Stimulated activated CD4-positive, alpha-beta T cell treated with anti-CD3 and anti-CD28 coated beads, Interleukin-1b, Interleukin-23, amount 100 ng/mL, for 24 hours (primary cell): ENCODE measurements at regions not wholly inside any gene's neighbourhood (a gene's known extent, or its start where the extent isn't known, plus 50 kb on each side); places are given as distances from the start of the nearest gene placed in this dataset.

Experiments used
- DNase-seq, 4 experiments: peaks; one replicate each; pipeline ENCODE4 v3.0.0-alpha.2; 2020; ENCODE audit warnings: low read depth in 4 of 4, low spot score in 1 of 4

DNA sequence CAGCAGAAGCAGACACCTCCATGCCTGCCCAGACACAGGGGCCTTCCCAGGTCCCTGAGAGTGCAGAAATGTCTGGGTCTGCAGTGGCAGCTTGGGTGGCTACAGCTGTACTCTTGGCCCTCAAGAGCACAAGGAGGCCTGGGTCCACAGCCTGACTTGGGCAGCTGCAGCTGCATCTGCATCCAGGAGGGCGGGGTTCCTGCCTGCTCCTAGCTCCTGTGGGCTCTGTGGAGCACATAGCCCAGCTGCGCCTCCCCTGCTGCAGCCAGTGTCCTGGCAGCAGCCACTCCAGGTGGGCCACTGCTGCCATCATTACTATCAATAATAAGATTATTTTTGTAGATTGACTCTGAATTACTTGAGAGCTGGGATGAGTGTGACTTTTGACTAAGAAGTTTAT, 162.0 kb upstream of the PTCH1 start:
- no peak for DNase-seq

DNA sequence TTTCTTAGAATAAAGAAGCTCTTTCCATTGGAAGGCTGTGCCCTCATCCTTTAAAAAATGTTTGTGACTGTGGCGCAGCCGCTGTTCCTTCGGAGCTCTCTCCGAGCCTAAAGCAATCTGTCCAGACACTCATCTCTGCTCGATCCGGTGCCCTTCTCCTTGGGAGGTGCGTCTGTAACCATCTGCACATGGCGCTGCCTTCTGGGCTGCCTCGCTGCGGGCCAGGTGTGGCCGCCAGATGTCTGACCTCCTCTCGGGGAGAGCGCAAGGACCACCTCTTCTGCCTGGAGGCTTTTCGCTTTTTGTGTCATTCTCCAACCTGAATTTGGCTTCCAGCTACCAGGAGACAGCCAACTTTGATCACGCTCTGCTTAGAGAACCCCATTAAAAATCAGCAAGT, 153.4 kb upstream of the PTCH1 start:
- no peak for DNase-seq

DNA sequence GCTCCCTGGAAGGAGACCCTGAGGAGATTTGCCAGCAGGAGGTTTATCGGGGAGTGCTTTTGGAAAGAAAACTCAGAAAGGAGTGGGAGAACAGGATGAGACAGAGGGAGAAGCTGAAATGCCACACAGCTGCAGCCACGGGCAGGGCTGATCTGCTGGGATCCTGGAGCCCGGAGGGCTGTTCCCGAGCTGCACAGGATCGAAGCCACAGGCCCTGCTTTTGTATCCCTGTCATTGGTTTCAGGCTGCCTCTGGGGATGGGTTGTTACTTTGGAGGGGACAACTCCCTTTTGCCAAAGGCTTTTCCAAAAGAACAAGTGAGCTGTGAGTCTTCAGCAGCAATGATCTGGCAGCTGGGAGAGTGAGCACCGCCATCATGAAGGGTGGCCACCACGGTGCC, 152.5 kb upstream of the PTCH1 start:
- DNase-seq, result no peak

DNA sequence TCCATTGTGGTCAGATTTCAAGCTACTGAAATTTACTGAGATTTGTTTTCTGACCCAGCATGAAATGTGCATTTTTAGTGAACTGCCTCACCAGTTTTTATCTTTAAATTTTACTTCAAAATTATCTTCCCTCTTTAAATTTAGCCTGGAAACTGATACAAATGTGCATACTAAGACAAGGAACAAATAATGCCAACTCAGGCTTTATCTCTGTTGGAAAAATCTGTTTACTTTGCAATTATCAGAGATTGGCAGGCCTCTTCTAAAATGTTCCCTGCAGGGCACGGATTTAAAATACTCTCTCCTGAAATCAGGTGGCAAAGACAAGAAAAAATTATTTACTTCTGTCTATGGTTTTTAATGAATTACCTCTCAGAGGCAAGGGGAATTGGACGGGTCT, 151.0 kb upstream of the PTCH1 start:
- no peak for DNase-seq

DNA sequence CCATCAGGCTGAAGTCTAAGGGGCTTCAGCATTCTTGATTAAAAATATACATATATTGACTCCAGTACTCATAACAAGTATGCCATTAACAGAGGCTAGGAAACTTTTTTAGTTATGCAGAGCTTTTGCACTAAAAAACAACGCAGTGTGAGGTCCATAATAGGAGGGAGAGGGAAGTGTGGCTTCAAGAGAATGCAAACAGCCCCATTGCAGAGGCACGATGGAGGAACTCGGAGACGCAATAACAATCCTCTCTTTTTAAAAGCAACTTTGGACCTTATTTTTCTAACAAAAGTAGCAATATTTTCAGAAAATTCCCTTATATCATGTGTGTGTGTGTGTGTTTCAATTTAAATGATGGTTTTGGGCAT, 150.0 kb upstream of the PTCH1 start:
- no peak for DNase-seq

DNA sequence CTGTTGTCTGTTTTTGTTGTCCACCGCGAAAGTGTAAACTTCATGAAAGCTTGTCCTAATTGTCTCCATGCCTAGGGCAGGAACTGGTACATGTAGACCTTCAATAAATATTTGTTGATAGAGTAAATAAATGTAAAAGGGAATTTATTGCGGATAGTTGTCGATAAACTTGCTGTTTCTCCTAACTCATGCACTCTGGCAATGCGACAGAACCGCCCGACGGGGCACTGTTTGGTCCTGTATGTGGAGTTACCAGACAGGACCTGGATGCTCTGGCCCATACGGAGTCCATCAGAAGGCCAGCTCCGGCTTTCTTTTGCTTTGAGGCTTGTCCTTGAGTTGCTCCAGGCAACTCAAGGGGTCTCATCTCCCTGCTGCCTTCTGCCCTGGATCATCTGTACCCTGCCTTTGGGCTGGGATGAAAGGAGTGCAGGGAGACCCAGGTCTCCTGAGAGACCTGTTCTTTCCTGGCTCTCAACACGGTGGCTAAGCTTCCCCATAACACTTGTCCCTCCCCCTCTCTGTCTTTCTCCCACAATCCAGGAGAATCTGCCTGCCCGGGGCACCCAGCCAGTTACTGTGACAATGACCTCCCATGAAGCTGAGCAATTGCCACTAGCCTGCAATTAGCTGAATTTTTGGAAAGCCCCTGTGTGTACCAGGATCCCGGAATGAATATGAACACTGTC, 149.5 kb upstream of the PTCH1 start:
- no peak for DNase-seq

DNA sequence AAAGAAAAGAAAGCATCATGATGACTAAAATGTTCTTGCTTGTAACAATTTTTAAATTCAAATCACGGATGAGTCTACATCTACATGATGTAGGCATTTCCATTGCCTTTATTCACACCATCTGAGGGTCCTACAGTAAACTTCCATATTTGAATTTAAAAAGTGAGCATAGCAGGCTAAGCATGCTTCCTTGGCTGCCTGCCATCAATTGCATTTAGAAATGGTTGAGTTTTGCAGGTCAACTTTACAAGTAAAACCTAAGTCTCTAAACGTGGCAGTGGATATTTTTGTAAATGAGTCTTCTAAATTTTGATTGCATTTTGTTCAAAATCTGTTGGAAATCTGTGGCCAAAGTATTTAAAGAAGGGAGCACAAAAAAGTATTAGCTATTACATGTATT, 136.5 kb upstream of the PTCH1 start:
- no peak for DNase-seq

DNA sequence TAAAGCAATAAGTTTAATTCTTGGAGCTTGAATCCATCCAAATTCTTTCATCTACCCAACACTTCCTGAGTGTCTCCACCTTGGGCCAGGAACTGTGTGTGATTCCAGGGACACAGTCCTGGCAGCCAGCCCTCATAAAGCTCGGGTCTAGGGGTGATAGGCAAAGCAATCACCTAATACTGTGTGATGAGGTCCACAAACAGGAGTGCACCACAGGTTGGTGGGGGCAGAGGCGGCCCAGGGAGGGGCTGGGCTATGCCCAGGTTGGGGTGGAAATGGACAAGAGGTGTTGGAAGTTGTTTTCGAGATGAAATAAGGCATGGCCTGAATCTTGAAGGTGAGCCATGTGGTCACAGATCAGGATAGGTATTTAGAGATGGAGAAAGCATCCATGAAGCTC, 133.9 kb upstream of the PTCH1 start:
- DNase-seq, result no peak

DNA sequence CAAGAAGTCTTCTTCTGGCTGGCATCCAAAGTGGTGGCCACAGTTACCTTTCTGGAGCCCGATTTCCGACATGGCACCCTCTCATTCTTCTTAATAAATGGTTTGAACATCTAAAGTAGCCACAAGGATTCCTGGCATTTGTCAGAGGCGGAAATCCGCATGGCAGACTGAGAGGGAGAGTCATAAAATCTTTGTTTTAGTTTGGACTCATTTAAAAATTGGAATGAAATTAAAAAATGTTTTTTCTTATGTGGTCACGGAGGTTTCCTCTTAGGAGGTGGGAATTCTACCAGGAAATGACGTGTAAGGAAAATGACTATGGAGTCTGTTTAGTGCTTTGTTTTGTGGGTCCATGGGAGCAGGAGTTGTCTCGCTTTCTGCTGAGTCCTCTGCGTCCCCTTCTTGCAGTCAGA, 133.0 kb upstream of the PTCH1 start:
- no peak for DNase-seq

DNA sequence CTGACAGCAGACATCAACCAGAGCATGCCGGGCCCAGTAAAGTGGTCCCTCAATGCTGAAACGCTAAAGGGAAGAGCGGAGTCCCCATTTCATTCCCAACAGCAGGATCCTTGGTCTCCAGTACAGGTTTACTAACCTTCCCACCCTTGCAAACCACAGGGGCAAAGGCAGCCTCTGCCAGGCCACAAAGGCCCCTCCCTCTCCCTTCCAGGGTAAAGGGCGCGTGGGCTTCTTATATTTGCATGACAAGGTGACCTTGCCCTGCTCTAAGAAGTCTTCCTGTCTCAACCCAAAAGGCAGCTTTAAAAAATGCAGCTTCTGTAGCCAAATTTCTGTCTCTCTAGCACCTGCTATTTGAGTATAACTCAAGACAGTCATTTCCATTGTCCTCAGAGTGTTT, 131.5 kb upstream of the PTCH1 start:
- DNase-seq, result no peak

DNA sequence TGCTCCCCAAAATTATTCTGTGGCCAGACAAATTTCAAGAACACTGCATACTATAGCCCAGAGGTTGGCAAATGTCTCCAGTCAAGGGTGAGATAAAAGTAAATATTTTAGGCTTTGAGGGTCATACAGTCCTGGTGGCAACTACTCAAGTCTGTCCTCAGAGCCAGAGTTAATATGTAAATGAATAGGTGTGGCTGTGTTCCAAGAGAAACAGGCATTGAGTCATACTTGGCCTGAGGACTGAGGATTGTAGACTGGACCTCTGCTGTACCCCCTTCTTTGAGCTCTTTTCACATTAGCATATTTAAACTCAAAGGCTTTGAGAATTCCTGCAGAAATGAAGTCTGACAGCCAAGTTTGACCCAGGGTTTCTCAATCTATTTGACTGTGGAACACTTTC, 129.2 kb upstream of the PTCH1 start:
- DNase-seq, result no peak

DNA sequence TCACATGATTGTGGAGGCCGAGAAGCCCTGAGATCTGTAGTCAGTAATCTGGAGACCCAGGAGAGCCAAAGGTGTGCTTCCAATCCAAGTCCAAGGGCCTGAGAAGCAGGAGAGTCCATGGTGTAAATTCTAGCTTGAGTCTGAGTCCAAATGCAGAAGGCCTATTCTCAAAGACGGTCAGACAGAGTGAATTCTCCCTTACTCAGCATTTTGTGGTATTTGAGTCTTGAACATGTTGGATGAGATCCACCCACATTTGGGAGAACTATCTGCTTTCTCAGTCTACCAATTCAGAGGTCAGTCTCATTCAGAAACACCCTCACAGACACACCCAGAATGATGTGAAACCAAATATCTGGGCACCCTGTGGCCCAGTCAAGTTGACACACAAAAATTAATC, 128.8 kb upstream of the PTCH1 start:
- DNase-seq, result no peak

DNA sequence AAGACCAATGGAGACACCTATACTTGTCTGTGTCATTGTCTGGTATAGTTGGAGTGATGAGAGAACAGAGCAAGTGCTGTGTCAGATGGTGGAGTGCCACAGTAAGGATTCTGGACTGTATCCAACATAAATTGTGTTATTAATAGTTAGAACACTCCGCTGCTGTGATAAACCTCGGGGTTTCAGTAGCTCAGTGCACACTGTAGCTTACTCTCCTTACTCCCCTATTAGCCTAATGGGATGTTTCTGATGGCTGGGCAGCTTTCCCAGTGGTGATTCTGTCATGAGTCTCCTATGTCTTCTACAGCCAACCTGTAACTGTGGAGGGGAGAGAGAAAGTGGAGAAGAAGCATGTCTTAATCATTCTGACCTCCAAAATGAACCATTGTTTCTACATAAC, 127.6 kb upstream of the PTCH1 start:
- no peak for DNase-seq

DNA sequence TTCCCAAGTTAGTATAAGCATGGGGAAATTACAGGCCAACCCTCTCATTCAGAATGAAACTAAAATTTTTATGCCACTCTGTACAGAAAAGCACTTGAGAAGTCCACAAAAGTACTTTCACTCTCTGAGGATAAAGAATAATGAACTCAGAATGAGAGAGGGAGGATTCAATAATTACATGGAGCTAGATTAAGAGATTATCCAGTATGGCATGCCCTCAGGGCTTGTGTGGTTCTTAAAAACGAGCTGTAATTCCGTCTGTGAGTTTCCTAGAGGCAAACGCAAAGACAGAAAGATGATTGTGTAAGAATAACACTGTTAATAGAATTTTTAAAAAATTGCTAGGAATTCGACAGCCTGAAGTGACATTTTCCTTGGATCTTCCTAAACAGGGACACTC, 126.8 kb upstream of the PTCH1 start:
- no peak for DNase-seq

DNA sequence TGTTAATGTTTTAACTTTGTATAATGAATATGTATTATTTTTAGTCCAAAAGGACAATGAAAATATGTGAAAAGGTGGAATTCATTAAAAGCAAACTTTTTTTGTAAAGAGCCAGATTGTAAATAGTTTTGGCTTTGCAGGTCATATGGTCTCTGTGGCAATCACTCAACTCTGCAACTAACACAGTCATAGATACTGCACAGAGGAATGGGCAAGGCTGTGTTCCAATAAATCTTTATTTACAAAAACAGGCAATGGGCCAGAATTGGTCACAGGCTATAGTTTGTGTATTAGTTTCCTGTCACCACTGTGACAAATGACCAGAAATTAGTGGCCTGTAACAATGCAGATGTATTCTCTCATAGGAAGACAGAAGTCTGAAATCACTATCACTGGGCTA, 125.4 kb upstream of the PTCH1 start:
- no peak for DNase-seq

DNA sequence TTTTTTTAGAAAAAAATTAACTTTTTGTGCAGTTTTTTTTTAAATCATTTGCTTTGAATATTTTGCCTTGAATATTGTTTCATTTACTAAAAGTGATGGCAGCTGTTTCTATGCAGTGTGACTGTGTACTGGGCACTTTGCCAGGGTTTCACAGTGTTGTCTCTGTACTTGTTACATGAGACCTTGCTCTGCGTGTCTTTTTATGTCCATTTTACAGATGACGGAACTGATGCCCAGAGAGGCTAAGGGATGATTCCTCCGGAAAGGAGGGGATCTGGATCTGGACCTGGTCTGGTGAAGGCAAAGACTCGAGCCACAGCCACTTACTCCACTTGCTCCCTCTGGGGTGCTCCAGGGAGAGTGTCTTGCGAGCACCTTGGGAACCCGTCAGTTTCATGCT, 124.8 kb upstream of the PTCH1 start:
- DNase-seq, result no peak

DNA sequence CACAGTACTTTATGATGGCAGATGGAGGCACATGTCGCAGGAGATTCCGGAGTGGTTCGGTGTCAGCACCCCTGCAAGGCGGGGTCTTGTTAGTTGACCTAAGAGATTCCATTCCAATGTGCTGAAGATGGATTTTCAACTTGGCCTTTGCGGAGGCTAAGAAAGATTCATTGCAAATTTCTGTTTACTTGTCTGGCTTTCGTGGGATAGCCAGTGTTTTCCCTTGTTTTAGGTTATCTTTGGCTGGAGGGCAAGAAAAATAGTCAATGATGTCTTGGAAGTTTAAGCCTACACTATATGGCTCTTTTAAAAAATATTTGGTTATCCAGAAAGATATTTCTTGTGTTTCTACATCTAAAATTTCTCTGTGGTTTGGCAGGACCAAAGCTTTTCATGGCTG, 123.6 kb upstream of the PTCH1 start:
- no peak for DNase-seq

DNA sequence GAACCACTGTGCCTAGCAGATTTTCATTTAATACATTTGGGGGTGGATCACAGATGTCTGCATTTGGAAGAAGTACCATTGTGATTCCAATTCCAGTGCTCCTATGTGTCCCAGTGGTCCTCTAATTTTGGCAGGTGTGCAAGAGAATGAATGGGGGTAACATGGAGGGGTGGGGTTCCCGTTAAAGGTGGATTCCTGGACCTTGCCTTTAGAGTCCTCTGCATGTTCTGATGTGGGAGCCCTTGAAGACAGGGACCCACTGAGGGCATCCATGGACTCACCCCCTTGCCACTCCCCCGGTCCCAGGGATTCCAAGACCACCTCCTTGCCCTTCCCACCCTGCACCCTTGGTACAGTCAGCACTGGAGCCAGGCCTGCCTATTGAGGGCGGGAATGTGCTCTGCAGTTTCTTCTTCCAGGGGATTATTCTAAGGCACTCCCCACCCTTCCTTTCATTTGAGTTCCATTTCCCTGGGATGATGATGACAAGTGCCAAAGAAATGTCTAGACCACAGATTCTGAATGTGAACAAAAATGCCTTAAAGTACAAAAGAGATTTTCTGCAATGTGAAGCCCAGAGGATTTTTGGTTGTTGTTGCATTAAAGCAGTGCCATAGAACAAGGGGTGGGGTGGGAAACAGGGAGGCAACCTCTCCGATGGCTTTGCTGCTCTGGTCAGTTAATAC, 119.4 kb upstream of the PTCH1 start:
- no peak for DNase-seq

DNA sequence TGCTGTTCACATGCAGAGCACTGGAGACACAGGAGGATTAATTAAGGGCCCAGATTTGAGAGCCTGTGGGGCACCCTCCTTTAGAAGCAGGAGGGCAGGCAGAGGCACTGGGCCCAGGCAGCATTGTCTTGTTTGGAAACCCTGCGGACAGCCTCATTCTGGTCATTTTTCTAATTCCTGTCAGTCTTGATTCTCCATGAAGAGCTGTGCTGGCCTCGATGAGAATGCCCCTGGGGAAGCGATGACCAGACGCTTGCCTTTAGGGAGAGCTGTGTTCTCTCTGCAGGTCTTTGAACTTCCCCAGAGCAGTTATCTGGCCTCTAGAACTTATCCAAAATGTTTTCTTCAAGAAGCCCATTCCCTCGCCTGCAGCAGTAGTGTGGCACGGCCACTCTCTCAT, 117.8 kb upstream of the PTCH1 start:
- DNase-seq, result no peak

DNA sequence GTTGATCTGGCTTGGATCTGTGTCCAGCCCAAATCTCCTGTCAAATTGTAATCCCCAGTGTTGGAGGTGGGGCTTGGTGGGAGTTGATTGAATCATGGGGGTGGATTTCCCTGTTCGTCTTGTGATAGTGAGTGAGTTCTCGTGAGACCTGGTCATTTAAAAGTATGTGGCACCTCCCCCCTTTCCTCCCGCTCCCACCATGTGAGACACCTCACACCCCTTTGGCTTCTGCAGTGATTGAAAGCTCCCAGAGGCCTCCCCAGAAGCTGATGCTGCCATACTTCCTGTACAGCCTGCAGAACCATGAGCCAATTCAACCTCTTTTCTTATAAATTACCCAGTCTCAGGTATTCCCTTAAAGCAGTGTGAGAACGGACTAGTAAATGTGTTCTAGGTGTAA, 117.3 kb upstream of the PTCH1 start:
- no peak for DNase-seq

DNA sequence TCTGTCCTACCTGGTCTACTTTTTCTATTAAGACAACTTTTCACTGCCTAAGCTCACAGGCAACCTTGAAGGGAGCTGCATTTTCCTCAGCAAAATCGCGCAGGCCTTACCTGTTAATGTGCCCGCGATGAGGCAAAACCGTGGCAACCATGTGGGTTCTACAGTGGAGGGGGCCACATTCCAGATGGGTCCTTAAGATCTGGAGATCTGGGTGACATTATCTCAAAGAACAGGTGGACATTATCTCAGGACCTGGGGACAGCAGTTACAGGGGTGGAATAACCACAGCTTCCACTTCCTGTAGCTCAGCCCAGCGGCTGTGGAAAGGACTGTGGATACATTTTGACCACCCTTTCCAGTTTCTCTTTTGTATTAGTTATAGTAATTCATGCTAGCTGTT, 112.8 kb upstream of the PTCH1 start:
- DNase-seq, result no peak

DNA sequence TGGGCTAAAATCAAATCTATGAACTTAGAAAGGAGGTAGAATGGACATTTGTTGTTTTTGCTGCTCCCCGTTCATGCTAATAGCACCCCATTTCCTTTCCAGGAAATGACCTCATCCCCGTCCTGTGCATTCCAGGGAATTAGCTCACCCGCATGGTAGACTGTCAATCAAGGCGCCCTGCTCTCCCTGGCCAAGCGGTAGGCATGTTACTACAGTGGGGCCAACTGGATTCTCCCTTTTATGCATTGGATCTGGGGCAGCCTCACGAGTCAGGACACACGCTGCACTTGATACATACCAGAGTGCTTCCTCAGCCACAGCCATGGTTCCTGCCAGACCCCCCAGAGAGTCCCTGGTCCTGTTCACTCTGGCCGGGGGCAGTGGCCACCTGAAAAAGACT, 111.0 kb upstream of the PTCH1 start:
- no peak for DNase-seq

DNA sequence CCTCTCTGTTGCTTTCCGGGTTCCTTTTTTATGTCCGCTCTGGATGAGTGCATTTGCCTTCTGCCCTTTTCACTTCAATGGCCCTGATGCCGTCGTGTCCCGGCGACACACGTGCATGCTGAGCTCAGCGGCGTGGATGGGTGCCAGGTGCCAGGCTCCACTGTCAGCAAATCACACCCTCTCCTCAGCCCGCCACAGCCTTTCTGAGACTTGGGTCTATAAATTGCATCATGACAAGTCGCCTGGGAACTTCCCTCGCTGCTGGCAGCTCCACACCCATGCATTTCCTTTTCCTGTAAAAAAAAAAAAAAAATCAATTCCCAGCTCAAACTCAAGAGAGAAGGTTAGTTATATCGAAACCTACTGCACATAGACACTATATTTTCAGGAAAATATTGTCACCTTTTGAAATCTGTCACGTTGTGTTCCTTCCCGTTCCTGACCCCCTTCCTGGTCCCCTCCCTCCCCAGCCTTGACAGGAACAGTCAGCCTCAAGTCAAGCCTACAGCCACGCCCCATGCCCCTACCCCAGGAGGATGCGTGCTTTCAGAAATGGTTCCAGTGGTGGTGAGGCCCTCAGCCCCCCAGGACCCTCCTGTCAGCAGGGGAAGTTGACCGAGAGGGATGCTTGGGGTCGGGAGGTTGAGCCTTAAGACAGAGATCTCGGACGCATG, 110.3 kb upstream of the PTCH1 start:
- peak in 3 of 4 experiments; percentile 17 to 51 (median 33) for DNase-seq
